K562 (cell line): ENCODE measurements at regions not wholly inside any gene's neighbourhood (a gene's known extent, or its start where the extent isn't known, plus 50 kb on each side); places are given as distances from the start of the nearest gene placed in this dataset.

Experiments
- ARNT ChIP-seq, 2 experiments: fragments of 450-650 bp; IDR thresholded peaks; 2 replicates each; pipeline ENCODE4 v1.6.1; 2016; ENCODE audit warnings: mild to moderate bottlenecking in 1 of 2
- CTCF ChIP-seq, 3 experiments: IDR thresholded peaks in 2 of 3; conservative IDR thresholded peaks in 1 of 3; 2 replicates each; pipeline ENCODE4 v1.5.1; 2011 to 2012; ENCODE audit warnings: low read length in 3 of 3, mild to moderate bottlenecking in 3 of 3, control low read depth in 2 of 3, improper control_type of control experiment in 1 of 3, inconsistent platforms in 1 of 3, low read depth in 1 of 3, mixed read lengths in 1 of 3, moderate library complexity in 1 of 3; ENCODE audit not compliant: insufficient read depth in 2 of 3
- MTA3 ChIP-seq: fragments of 450-650 bp; formaldehyde crosslinking; IDR thresholded peaks from 2 replicates; pipeline ENCODE4 v1.6.1; 2017; ENCODE audit warnings: mild to moderate bottlenecking, borderline replicate concordance
- MXD1 ChIP-seq: fragments of 250-450 bp; sonication (Bioruptor Pico); IDR thresholded peaks from 2 replicates; pipeline ENCODE4 v1.8.0; 2021; ENCODE audit warnings: borderline replicate concordance, mild to moderate bottlenecking, moderate library complexity; ENCODE audit not compliant: poor library complexity, severe bottlenecking
- NR2C1 ChIP-seq, 2 experiments: fragments of 450-650 bp; IDR thresholded peaks; 2 replicates each; pipeline ENCODE4 v1.6.1; 2017; ENCODE audit warnings: mild to moderate bottlenecking in 2 of 2, antibody characterized with exemption in 1 of 2, inconsistent platforms in 1 of 2, missing compliant biosample characterization in 1 of 2, missing genetic modification characterization in 1 of 2
- PURB ChIP-seq: sonication (generic); formaldehyde crosslinking; IDR thresholded peaks from 2 replicates; pipeline ENCODE4 v1.9.0; 2021; ENCODE audit warnings: low read depth, mild to moderate bottlenecking, missing genetic modification reagents
- SNAPC5 ChIP-seq: fragments of 250-450 bp; sonication (Bioruptor Pico); IDR thresholded peaks from 2 replicates; pipeline ENCODE4 v1.8.0; 2021; ENCODE audit warnings: moderate library complexity, mild to moderate bottlenecking, inconsistent platforms
- ZBTB12 ChIP-seq: fragments of 250-450 bp; sonication (Bioruptor Pico); IDR thresholded peaks from 2 replicates; pipeline ENCODE4 v1.4.0; 2020
- ZFP1 ChIP-seq: fragments of 450-650 bp; formaldehyde crosslinking; IDR thresholded peaks from 2 replicates; pipeline ENCODE4 v1.4.0; 2020; ENCODE audit warnings: mild to moderate bottlenecking, mixed read lengths

- TF ChIP-seq ZFP1 (CRISPR knock-in tag) (no peak), ARNT (IDR thresholded peaks at IDR 0.05) (no peak), CTCF (IDR thresholded peaks at IDR 0.05 in 2 of 3, conservative IDR thresholded peaks at IDR 0.05 in 1 of 3; ENCODE audit: insufficient read depth in 2 of 3, low read depth in 1 of 3, low read length in 3 of 3) (no peak), PURB (no peak), ZBTB12 (CRISPR knock-in tag) (no peak), SNAPC5 (CRISPR knock-in tag) (no peak), MXD1 (no peak), MTA3 (no peak), NR2C1 (IDR thresholded peaks at IDR 0.05) (no peak), NR2C1 (tag; IDR thresholded peaks at IDR 0.05) (no peak)
Measured at GRCh38 chr3:28711293-28711692, 362.7 kb upstream of the AZI2 start.
